GM21737 (cell line): ENCODE measurements at regions not wholly inside any gene's neighbourhood (a gene's known extent, or its start where the extent isn't known, plus 50 kb on each side); places are given as distances from the start of the nearest gene placed in this dataset.
"Not testable (repeated sequence)": the region's sequence is repeated elsewhere in the genome, so short reads cannot be mapped to it uniquely, and the experiment has no call there.

Source experiments
- ATAC-seq: cut with Tn5 transposase; IDR thresholded peaks from one replicate; pipeline ENCODE4 v1.9.1; 2021; ENCODE audit warnings: mild to moderate bottlenecking, moderate library complexity; ENCODE audit not compliant: unreplicated experiment

- ATAC-seq = no peak
These were observed 1775.7 kb downstream of the PCDH9 start for GRCh38 chr13:65454403-65454802.

DNA sequence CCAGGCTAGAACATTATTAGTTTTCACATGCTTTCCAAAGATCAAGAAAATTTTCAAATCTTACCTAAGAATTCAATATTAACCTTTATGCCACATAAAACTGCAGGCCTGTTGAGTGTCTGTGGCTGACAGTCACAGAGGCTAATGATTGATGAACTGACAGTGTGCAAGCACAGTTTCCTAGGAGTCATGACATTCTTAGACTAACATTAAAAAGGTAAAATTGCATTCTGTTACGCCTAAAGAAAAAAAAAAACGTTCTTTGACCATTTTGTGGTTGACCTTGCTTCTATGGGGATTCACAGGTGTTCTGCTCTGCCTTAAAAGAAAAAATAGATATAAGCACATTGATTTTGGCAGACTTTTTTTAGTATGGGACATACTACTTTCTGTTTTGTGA is 1776.2 kb downstream of the PCDH9 start:
- ATAC-seq = no peak

- ATAC-seq = no peak
These were observed 1784.8 kb downstream of the PCDH9 start for GRCh38 chr13:65445340-65445739.

DNA sequence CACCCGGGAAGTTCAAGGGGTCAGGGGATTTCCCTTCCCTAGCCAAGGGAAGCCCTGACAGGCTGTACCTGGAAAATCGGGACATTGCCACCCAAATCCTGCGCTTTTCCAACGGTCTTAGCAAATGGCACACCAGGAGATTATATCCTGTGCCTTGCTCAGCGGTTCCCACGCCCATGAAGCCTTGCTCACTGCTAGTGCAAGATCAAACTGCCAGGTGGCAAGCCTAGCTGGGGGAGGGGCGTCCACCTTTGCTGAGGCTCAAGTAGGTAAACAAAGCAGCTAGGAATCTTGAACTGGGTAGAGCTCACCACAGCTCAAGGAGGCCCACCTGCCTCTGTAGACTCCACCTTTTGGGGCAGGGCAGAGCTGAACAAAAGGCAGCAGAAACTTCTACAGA is 1794.5 kb downstream of the PCDH9 start:
- ATAC-seq = no peak

DNA sequence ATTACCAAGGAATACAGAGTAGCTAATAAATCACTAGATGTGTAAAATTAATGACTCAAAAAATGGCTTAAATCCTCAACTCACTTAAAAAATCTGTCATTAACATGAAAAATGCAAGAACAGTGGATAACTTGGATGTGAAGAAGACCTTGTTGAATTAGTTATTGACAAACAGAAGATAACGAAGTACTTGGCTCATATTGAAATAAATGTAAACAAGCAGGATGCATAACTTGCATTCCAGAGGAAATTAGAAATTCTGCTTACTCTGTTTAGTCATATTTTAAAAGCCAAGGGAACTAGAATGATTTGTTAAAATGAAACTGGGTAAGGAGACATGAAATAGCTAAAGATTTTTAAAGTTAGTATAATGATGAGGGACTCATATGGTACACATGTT is 1812.2 kb downstream of the PCDH9 start:
- ATAC-seq = no peak

GRCh38 chr13:65416784-65417183 is 1813.4 kb downstream of the PCDH9 start:
- no peak for ATAC-seq

DNA sequence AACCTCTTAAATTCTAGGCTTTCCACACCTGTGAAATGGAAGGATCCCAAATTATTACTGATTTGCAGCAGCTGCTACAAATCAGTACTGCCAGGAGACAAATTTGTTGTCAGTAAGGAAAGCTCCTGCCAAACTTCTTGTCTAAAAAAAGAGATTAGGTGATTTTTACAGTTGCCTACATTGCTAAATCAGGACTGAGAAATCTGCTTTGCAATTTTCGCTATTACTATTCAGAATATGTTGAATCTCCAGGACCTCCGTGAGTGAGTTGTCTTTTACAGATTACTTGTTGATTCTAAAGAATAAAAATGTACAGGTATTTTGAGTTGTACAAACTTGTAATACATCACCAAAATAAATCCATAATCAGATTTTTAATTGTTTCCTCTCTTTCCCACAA is 1815.9 kb downstream of the PCDH9 start:
- no peak for ATAC-seq

- no peak for ATAC-seq
These were observed 1818.6 kb downstream of the PCDH9 start for GRCh38 chr13:65411521-65411920.

- no peak for ATAC-seq
These were observed 1819.3 kb downstream of the PCDH9 start for GRCh38 chr13:65410791-65411190.

GRCh38 chr13:65401315-65401714 is 1828.8 kb downstream of the PCDH9 start:
- no peak for ATAC-seq

DNA sequence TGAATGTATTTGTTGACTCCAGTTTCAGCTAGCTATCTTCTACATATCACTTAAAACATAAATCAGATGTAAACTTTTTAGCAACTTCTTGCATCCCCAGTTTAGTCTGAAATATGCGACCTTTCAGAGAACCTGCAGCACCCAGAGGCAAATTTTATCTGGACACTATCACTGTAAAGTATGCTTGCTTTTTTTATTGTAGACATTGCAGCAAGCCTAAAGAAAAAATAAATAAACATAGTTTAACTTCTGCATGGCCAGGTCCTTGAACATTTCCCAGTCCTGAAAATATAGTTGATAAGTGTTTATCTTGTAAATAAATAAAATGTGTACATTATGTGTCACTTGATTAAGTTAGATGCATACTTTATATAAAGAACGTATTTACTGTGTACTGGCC is 1829.4 kb downstream of the PCDH9 start:
- ATAC-seq = no peak

DNA sequence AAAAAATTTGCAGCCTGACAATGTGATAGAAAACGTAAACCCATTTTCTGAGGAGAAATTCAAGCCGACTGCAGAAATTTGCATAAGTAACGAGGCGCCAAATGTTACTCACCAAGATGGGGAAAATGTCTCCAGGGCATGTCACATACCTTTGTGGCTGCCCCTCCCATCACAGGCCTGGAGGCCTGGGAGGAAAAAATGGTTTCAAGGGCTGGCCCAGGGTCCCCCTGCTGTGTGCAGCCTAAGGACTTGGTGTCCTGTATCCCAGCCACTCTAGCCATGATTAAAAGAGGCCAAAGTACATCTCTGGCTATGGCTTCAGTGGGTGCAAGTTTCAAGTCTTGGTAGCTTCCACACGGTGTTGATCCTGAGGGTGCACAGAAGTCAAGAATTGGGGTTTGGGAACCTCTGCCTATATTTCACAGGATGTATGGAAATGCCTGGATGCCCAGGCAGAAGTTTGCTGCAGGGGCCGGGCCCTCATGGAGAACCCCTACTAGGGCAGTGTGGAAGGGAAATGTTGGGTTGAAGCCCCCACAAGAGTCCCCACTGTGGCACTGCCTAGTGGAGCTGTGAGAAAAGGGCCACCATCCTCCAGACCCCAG is 1842.3 kb downstream of the PCDH9 start:
- ATAC-seq = no peak

- no peak for ATAC-seq
These were observed 1851.1 kb downstream of the PCDH9 start for GRCh38 chr13:65378943-65379519.

DNA sequence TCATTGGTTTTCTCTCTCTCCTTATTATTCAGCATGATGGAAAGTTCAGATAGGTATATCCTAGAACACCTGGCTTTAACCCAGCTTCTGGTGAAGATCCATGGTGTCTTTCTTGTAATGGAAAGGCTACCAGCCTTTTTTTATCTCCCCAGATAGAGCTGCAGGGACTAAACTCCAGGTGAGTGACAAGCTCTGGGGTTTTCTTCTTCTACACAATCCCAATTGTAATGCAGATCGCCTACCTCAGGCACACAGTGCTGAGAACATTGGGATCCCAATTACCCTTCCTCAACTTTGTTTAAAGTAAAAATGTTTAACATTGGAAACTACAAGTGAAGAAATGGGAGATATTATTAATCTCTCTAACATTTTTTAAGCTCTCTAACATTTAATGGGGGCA is 1851.7 kb downstream of the PCDH9 start:
- ATAC-seq = no peak

DNA sequence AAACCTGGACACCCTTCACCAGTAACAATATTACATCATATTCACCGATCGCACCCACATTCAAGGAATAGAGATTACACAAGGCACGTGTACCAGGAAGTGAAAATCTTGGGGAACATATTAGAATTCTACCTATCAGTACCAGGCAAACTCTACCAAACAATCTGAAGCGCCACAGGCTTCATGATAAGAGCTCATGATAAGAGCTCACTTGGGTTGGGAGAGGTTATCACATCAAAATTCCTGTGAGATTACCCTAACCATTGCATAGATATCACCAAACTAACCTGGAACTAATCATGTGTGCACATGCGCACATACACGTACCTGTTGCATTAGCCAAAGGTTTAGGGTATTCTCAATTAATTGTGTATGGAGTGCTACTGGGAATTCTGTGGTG is 1861.3 kb downstream of the PCDH9 start:
- no peak for ATAC-seq

GRCh38 chr13:65353951-65354350 is 1876.2 kb downstream of the PCDH9 start:
- ATAC-seq = no peak

DNA sequence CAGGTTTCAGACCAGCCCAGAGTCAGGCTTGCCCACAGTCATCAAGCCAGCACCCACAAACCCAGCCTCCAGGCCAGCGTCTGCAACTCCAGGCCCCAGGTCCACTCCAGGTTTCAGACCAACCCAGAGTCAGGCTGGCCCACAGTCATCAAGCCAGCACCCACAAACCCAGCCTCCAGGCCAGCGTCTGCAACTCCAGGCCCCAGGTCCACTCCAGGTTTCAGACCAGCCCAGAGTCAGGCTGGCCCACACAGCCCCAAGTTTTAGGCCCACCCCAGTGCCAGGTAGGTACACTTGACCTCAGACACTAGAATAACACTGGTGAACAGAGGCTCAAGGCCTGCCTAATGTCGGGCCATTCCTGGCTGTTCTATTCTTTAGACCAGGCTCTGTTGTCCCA is 1877.0 kb downstream of the PCDH9 start:
- ATAC-seq = not testable (repeated sequence)

DNA sequence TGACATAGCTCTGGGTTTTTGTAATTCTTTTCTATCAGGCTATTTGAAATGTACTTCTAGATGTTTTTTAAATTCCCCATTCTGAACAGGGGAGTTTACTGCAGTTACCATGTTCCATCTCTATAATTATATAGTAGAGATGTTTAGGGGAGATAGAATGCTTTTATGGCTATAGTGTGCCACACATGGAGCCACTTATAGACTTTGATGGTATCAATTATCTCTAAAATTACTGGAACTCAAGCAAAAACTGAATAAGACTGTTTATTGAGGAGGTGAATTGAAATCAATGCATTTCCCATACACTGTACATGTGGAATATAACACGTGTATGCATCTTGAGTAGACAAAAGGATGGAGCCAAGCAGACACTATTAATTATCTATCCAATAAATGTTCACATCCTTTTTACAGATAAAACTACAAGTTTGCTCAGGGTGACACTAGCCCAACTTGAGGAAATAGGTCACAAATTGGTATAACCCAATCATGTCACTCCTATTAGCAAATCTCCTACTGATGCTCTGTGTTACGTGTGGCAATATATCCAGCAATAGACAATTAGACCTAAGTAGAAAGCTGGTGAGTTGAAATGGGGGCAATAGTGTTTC is 1882.6 kb downstream of the PCDH9 start:
- ATAC-seq = no peak

- ATAC-seq = no peak
These were observed 1886.1 kb downstream of the PCDH9 start for GRCh38 chr13:65343898-65344663.

DNA sequence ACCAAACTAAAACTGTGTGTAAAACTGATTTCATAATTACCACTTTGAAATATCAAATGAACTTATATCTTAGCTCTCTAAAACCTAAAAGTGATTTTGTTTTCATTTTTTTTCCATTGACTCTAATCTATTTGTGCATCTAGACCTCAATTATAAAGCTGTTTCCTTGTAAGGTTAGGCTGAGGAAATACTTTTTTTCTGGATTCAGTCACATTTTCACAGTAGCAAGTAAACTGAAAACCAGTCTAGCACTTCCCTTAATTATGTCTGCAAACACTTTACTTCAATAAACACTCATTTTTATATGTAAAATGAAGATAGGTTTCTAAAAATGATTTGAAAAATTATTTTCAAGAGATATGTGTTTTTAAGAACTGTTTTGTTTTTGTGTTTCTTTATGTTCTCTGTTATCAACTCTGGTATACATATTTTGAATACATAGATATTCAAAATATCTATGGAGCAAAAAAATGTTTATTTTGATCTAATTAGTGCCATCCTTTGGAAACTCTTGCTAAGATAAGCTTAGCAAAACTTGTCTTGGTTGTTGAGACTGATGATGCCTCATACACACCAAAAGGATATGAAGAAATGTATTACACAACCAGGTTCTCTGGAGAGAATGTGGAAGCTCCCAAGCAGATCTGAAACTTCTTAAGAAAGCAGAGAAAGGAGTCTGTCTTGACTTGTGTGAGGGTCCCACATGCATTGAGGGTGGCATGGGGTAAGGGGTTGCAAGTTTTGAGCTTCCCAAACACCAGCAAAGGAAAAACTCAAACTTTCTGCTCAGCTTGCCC is 1887.4 kb downstream of the PCDH9 start:
- no peak for ATAC-seq

GRCh38 chr13:65339241-65339640 is 1890.9 kb downstream of the PCDH9 start:
- ATAC-seq = no peak
